GM21737 (cell line): ENCODE measurements at regions not wholly inside any gene's neighbourhood (a gene's known extent, or its start where the extent isn't known, plus 50 kb on each side); places are given as distances from the start of the nearest gene placed in this dataset.

ENCODE experiments used
- ATAC-seq: cut with Tn5 transposase; IDR thresholded peaks from one replicate; pipeline ENCODE4 v1.9.1; 2021; ENCODE audit warnings: mild to moderate bottlenecking, moderate library complexity; ENCODE audit not compliant: unreplicated experiment

GRCh38 chr11:15723966-15724365 is 609.2 kb downstream of the INSC start:
- ATAC-seq = no peak

- ATAC-seq = no peak
These were observed 609.9 kb downstream of the INSC start for GRCh38 chr11:15724601-15725000.

- ATAC-seq = no peak
These were observed 610.5 kb downstream of the INSC start for GRCh38 chr11:15725246-15725645.

DNA sequence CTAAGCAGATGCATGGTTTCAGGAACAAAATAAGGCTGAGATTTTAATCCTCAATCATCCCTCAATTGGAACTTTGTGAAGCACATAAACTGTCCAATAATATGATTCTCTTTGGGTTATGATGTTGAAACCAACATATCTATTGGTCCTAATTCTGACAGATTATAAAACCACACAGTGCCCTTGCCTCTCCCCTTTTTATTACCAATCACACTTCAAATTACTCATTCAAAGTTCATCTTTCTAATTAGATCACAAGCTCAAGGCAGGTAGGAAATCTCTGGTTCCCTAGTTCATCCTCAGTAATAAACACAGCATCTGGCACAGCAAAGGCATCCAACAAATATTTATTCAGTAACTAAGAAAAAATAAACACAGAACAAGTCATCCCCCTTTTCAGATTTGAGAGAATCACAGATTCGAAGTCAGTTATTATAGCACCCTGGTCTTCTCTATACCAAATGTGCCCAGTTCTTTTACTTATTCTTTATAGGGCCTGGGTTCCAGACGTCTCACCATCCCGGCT is 611.6 kb downstream of the INSC start:
- no peak for ATAC-seq

DNA sequence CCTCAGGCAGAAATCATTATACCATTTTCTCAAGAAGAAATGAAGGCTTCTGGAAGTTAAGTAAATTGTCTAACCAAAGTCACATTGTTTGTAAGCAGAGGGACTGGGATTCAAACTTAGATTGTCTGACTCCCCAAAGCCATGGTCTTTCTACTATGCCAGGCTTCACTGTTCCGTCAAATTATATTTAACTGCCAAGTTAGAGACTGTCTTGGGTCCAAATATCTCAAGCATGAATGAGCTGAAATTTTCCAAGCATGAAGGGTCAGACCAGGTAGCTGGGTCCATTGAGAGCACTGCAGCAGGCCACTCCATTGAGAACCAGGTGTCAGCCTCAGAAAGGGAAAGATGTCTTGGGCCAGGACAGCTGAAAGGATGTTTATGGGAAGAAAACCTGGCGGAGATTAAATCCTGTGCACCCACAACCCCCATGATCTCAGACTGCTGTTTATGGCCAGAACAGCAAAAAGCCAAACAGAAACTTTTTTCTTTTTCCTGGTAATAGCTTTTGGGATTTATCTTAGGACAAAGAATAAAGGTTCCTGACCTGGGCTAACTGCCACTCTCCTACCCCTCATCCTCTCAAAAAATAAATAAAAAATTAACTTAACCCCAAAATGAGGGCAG is 612.3 kb downstream of the INSC start:
- no peak for ATAC-seq

DNA sequence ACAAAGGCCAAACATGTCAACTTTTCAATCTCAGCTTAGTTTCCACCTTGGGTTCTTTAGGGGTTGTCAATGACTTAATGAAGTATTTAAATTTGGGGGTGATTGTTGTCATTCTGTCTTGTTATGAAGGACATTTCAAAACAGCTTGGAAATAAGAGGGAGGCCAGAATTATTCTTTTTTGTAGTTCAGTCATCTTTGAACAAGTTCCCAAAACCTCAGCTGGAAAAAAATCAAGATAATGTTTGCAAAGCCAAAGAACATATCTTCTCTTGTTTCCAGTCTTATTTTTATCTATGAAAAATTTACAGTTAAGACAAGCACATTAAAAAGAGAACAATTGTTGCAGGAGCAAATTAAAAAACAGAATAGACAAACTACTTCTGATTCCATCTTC is 612.8 kb downstream of the INSC start:
- no peak for ATAC-seq

- ATAC-seq = no peak
These were observed 613.5 kb downstream of the INSC start for GRCh38 chr11:15728207-15728606.

GRCh38 chr11:15730263-15730994 is 615.7 kb downstream of the INSC start:
- no peak for ATAC-seq

DNA sequence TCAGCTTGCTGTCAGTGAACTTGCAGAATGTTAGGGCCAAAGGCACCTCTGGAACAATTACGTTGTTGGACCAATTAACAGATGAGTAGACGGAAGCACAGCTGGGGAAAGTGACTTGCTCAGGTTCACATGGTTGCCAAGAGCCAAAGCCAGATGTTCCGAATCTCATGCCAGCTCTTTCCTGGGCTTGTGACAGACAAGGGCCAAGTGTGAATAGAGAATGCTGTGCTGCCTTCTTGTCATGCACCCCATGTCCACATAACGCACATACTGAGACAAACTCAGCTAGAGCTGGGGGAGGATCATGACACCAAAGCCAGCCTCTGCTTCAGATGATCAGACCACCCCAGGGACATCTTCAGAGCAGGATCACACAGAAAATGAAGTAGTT is 616.3 kb downstream of the INSC start:
- no peak for ATAC-seq

DNA sequence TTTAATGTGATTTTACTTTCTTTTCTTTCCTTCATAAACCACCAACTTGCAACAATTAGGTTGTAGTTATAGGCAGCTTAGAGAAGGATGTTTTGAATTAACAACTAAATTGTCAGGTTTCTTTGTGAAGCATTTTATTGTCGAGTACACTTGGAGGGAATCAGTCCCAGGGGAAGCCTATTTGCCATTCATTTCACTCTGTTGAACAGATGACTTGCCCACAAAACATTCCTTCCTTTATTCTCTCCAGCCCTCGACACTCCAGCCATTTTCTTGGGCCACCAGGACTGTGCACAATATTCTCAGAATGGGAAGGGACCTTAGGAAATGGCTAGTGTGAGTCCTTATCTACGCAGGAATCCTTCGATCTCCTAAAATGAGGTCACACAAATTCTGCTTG is 620.6 kb downstream of the SOX6 start:
- ATAC-seq = no peak

GRCh38 chr11:15737320-15737719 is 619.0 kb downstream of the SOX6 start:
- ATAC-seq = no peak

- ATAC-seq = no peak
These were observed 617.4 kb downstream of the SOX6 start for GRCh38 chr11:15738931-15739330.

GRCh38 chr11:15742626-15743519 is 613.5 kb downstream of the SOX6 start:
- ATAC-seq = no peak

DNA sequence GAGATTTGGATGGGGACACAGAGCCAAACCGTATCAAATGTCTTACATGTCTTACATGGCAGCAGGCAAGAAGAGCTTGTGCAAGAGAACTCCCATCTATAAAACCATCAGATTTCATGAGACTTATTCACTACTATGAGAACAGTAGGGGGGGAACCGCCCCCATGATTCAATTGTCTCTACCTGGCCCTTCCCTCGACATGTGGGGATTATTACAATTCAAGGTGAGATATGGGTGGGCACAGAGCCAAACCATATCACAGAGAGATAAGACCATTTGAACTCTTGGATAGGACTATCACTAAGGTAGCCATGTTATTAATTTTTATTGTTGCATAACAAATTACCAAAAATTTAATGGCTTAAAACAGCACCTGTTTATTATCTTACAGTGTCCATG is 611.7 kb downstream of the SOX6 start:
- no peak for ATAC-seq

DNA sequence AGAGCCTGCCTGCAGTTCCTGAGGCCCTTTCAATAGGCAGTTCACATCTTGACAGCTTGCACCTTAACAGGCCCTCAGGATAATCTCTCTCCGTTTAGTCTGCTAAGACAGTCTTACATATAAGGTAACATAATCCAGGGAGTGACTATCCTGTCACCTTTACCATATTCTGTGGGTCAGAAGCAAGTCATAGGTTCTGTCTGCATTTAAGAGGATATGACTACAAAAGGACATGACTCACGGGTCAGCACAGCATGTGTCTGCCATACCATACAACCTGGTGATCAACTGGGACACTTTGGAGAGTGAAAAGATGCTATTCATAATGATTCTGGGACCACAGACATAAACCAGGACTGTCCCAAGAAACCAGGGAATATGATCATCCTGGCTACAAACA is 611.1 kb downstream of the SOX6 start:
- ATAC-seq = no peak

GRCh38 chr11:15747671-15748070 is 608.7 kb downstream of the SOX6 start:
- ATAC-seq = no peak

DNA sequence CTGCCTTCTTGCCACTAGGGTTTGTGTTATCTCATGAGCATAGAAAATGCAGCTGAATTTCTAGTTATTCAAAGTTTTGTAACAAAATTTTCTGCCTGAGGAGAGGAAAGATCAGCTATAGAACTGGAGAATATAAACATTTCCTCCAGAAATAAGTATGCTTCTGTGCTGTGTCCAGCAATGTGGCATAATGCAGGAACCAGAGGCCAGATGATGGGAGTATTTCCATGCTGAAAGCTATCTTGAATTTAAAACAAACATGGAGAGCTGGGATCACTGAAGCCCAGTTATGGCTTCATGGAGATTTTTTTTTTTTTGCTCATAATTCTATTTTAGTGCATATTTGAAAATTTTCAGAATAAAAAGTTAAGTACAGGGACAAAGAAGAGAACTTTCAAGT is 608.2 kb downstream of the SOX6 start:
- ATAC-seq = no peak

DNA sequence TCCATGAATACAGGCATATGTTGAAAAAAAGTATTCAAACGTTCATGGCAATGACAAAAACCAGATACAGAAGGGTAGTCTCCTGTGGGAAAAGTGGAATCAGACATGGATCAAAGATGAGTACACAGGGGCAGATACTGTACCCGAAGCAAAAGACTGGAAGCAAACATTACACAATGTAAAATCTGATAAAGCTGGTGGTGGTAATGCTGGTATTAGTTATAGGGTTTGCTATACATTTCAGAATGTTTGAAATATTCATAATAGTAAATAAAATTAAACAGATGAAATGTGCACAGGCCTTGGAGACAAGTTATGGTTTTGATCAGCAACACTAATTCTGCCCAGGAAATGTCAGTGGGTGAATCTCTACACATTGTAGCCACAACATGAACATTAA is 607.6 kb downstream of the SOX6 start:
- no peak for ATAC-seq

GRCh38 chr11:15750535-15751308 is 605.6 kb downstream of the SOX6 start:
- ATAC-seq = no peak

GRCh38 chr11:15754221-15754620 is 602.1 kb downstream of the SOX6 start:
- ATAC-seq = no peak
